ENCODE measurements at regions not wholly inside any gene's neighbourhood (a gene's known extent, or its start where the extent isn't known, plus 50 kb on each side); places are given as distances from the start of the nearest gene placed in this dataset.

GRCh38 chr4:63678358-63678931 is 730.8 kb downstream of the TECRL start:
- DNase-seq (no peak), ATAC-seq (no peak)
- intact Hi-C loops (cut with DNase I, micrococcal nuclease), result no loop called here
- Mint-ChIP-seq H3K4me3 (no peak overlapping the region), H3K27ac (no peak overlapping the region), H3K27me3 (no peaks in the 10 kb centered on the region), H3K36me3 (ENCODE audit: low read depth) (no peaks in the 10 kb centered on the region), H3K4me1 (no peaks in the 10 kb centered on the region), H3K9me3 (ENCODE audit: low read depth) (peaks cover 8% of the 10 kb centered on the region)
- POLR2A ChIA-PET, result no interaction called here
- CTCF ChIA-PET, result interaction anchor here (0.7 kb wide), 1 partner anchor 1874 kb away, joined by 3 read pairs; no protein-coding TSS in a partner anchor

- H3K27ac Mint-ChIP-seq, result no peak overlapping the region
- CTCF ChIA-PET, result no interaction called here
- no peak overlapping the region for H3K4me3 Mint-ChIP-seq
- DNase-seq, result no peak
- H3K36me3 Mint-ChIP-seq (ENCODE audit: low read depth), result no peaks in the 10 kb centered on the region
- no peak for ATAC-seq
- peaks cover 13% of the 10 kb centered on the region for H3K9me3 Mint-ChIP-seq (ENCODE audit: low read depth)
- intact Hi-C loops (cut with DNase I, micrococcal nuclease), result no loop called here
- H3K27me3 Mint-ChIP-seq, result no peaks in the 10 kb centered on the region
- no peaks in the 10 kb centered on the region for H3K4me1 Mint-ChIP-seq
- POLR2A ChIA-PET, result no interaction called here
Observed at GRCh38 chr4:63670735-63671134, 738.5 kb downstream of the TECRL start.

- CTCF ChIA-PET, result no interaction called here
- H3K9me3 Mint-ChIP-seq (ENCODE audit: low read depth), result peaks cover 9% of the 10 kb centered on the region
Observed at GRCh38 chr4:63663870-63664269, 745.4 kb downstream of the TECRL start.

GRCh38 chr4:63644396-63644795 is 764.9 kb downstream of the TECRL start:
- DNase-seq, result no peak
- Mint-ChIP-seq H3K9me3 (ENCODE audit: low read depth) (no peaks in the 10 kb centered on the region), H3K4me3 (no peak overlapping the region), H3K27ac (no peak overlapping the region), H3K27me3 (no peaks in the 10 kb centered on the region), H3K36me3 (ENCODE audit: low read depth) (no peaks in the 10 kb centered on the region), H3K4me1 (no peaks in the 10 kb centered on the region)
- intact Hi-C loops (cut with DNase I, micrococcal nuclease), result no loop called here
- CTCF ChIA-PET, result no interaction called here
- ATAC-seq, result no peak
- POLR2A ChIA-PET, result no interaction called here

More at GRCh38 chr4:63663870-63664269, 745.4 kb downstream of the TECRL start:
- H3K4me1 Mint-ChIP-seq, result no peaks in the 10 kb centered on the region
- no peaks in the 10 kb centered on the region for H3K27me3 Mint-ChIP-seq
- ATAC-seq (no peak), DNase-seq (no peak)
- no peak overlapping the region for H3K27ac Mint-ChIP-seq
- intact Hi-C loops (cut with DNase I, micrococcal nuclease), result no loop called here
- H3K4me3 Mint-ChIP-seq, result no peak overlapping the region
- no peaks in the 10 kb centered on the region for H3K36me3 Mint-ChIP-seq (ENCODE audit: low read depth)
- POLR2A ChIA-PET, result no interaction called here

- DNase-seq (no peak), ATAC-seq (no peak)
- ChIA-PET CTCF (no interaction called here), POLR2A (interaction anchor here (0.6 kb wide), 1 partner anchor 238 kb away, joined by 4 read pairs; no protein-coding TSS in a partner anchor)
- Mint-ChIP-seq H3K36me3 (ENCODE audit: low read depth) (no peaks in the 10 kb centered on the region), H3K27ac (no peak overlapping the region), H3K4me3 (no peak overlapping the region), H3K9me3 (ENCODE audit: low read depth) (peaks cover 5% of the 10 kb centered on the region), H3K4me1 (no peaks in the 10 kb centered on the region), H3K27me3 (no peaks in the 10 kb centered on the region)
- intact Hi-C loops (cut with DNase I, micrococcal nuclease), result no loop called here
Observed at GRCh38 chr4:63637270-63637669, 772.0 kb downstream of the TECRL start.

- no peaks in the 10 kb centered on the region for H3K27me3 Mint-ChIP-seq
Observed at GRCh38 chr4:63632858-63633257, 776.4 kb downstream of the TECRL start.

GRCh38 chr4:63620271-63620670 is 789.0 kb downstream of the TECRL start:
- DNase-seq (no peak), ATAC-seq (no peak)
- H3K4me3 Mint-ChIP-seq, result no peak overlapping the region
- no peak overlapping the region for H3K27ac Mint-ChIP-seq
- H3K27me3 Mint-ChIP-seq, result no peaks in the 10 kb centered on the region
- POLR2A ChIA-PET, result no interaction called here
- H3K36me3 Mint-ChIP-seq (ENCODE audit: low read depth), result no peaks in the 10 kb centered on the region
- CTCF ChIA-PET, result no interaction called here
- intact Hi-C loops (cut with DNase I, micrococcal nuclease), result no loop called here
- no peaks in the 10 kb centered on the region for H3K9me3 Mint-ChIP-seq (ENCODE audit: low read depth)
- no peaks in the 10 kb centered on the region for H3K4me1 Mint-ChIP-seq

More at GRCh38 chr4:63632858-63633257, 776.4 kb downstream of the TECRL start:
- ChIA-PET CTCF (no interaction called here), POLR2A (no interaction called here)
- DNase-seq, result no peak
- Mint-ChIP-seq H3K36me3 (ENCODE audit: low read depth) (no peaks in the 10 kb centered on the region), H3K27ac (no peak overlapping the region), H3K4me1 (no peaks in the 10 kb centered on the region), H3K4me3 (no peak overlapping the region), H3K9me3 (ENCODE audit: low read depth) (peaks cover 11% of the 10 kb centered on the region)
- no peak for ATAC-seq
- intact Hi-C loops (cut with DNase I, micrococcal nuclease), result no loop called here

- DNase-seq (no peak), ATAC-seq (no peak)
- H3K9me3 Mint-ChIP-seq (ENCODE audit: low read depth), result no peaks in the 10 kb centered on the region
- no peaks in the 10 kb centered on the region for H3K27me3 Mint-ChIP-seq
- no peak overlapping the region for H3K4me3 Mint-ChIP-seq
- intact Hi-C loops (cut with DNase I, micrococcal nuclease), result no loop called here
- no peak overlapping the region for H3K27ac Mint-ChIP-seq
- ChIA-PET POLR2A (no interaction called here), CTCF (no interaction called here)
- H3K36me3 Mint-ChIP-seq (ENCODE audit: low read depth), result no peaks in the 10 kb centered on the region
- H3K4me1 Mint-ChIP-seq, result no peaks in the 10 kb centered on the region
Observed at GRCh38 chr4:63619771-63620170, 789.5 kb downstream of the TECRL start.

GRCh38 chr4:63618883-63619718 is 790.1 kb downstream of the TECRL start:
- H3K36me3 Mint-ChIP-seq (ENCODE audit: low read depth), result no peaks in the 10 kb centered on the region
- H3K9me3 Mint-ChIP-seq (ENCODE audit: low read depth), result no peaks in the 10 kb centered on the region
- H3K27me3 Mint-ChIP-seq, result no peaks in the 10 kb centered on the region
- no peak for DNase-seq
- intact Hi-C loops (cut with DNase I, micrococcal nuclease), result no loop called here
- no peak overlapping the region for H3K27ac Mint-ChIP-seq
- H3K4me3 Mint-ChIP-seq, result no peak overlapping the region
- H3K4me1 Mint-ChIP-seq, result no peaks in the 10 kb centered on the region
- ChIA-PET CTCF (no interaction called here), POLR2A (no interaction called here)
- no peak for ATAC-seq

- no peaks in the 10 kb centered on the region for H3K4me1 Mint-ChIP-seq
- ChIA-PET CTCF (interaction anchor here (0.7 kb wide), 1 partner anchor 66 kb away, joined by 4 read pairs; no protein-coding TSS in a partner anchor), POLR2A (no interaction called here)
- H3K4me3 Mint-ChIP-seq, result no peak overlapping the region
- no peak overlapping the region for H3K27ac Mint-ChIP-seq
- ATAC-seq (no peak), DNase-seq (no peak)
- no peaks in the 10 kb centered on the region for H3K36me3 Mint-ChIP-seq (ENCODE audit: low read depth)
- H3K9me3 Mint-ChIP-seq (ENCODE audit: low read depth), result peaks cover 11% of the 10 kb centered on the region
- intact Hi-C loops (cut with DNase I, micrococcal nuclease), result no loop called here
- H3K27me3 Mint-ChIP-seq, result no peaks in the 10 kb centered on the region
Observed at GRCh38 chr4:63607169-63607872, 801.9 kb downstream of the TECRL start.

GRCh38 chr4:63589796-63590195 is 819.5 kb downstream of the TECRL start:
- Mint-ChIP-seq H3K27ac (no peak overlapping the region), H3K4me3 (no peak overlapping the region), H3K27me3 (no peaks in the 10 kb centered on the region), H3K9me3 (ENCODE audit: low read depth) (peaks cover 11% of the 10 kb centered on the region), H3K36me3 (ENCODE audit: low read depth) (no peaks in the 10 kb centered on the region), H3K4me1 (no peaks in the 10 kb centered on the region)
- POLR2A ChIA-PET, result no interaction called here
- intact Hi-C loops (cut with DNase I, micrococcal nuclease), result no loop called here
- DNase-seq (no peak), ATAC-seq (no peak)
- CTCF ChIA-PET, result no interaction called here

GRCh38 chr4:63583561-63583960 is 825.7 kb downstream of the TECRL start:
- H3K9me3 Mint-ChIP-seq (ENCODE audit: low read depth), result peaks cover 8% of the 10 kb centered on the region
- intact Hi-C loops (cut with DNase I, micrococcal nuclease), result no loop called here
- no peaks in the 10 kb centered on the region for H3K27me3 Mint-ChIP-seq
- ATAC-seq (no peak), DNase-seq (no peak)
- H3K27ac Mint-ChIP-seq, result no peak overlapping the region
- POLR2A ChIA-PET, result no interaction called here
- no peaks in the 10 kb centered on the region for H3K36me3 Mint-ChIP-seq (ENCODE audit: low read depth)
- CTCF ChIA-PET, result no interaction called here
- H3K4me1 Mint-ChIP-seq, result no peaks in the 10 kb centered on the region
- H3K4me3 Mint-ChIP-seq, result no peak overlapping the region

Data from activated CD4-positive, alpha-beta T cell treated with anti-CD3 and anti-CD28 coated beads for 36 hours (primary cell).